ENCODE measurements at regions not wholly inside any gene's neighbourhood (a gene's known extent, or its start where the extent isn't known, plus 50 kb on each side); places are given as distances from the start of the nearest gene placed in this dataset.
A peak's percentile ranks its signal among the peaks of the same experiment; 100 is the strongest.

DNA sequence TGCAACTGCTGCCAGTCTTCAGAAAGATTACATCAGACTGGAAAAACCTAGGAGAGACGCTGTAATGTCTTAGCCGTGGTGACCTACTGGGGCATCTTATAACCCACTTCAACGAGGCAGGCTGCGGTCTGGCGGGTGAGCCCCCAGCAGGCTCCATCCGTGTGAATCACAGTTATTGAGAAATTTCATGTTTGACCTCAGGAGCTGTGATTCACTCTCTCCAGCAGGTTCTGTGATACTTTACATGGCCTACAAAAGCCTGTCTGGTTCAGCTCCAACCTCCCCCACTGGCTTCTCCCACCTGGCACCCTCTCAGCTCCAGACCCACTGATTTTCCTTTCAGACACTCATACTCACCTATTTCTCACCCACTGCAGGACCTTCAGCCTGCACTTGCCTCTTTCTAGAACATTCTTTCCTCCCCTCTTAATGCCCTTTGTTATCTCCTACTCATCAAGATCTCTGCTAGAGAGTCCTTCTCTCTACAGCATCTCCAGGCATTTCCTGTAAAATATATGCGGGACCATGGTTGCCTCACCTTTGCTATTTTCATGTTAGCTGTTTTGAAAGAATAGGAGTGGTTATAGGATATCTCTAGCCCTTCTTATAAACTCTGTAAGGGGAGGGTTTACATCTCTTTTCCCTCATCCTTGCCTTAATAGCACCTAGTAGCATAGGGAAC lies 227.9 kb downstream of the MAF start:
- no peak for DNase-seq (ENCODE audit: low spot score)

GRCh38 chr16:79370736-79371135 lies 229.8 kb downstream of the MAF start:
- DNase-seq (ENCODE audit: low spot score): no peak

GRCh38 chr16:79369796-79370195 lies 230.7 kb downstream of the MAF start:
- DNase-seq (ENCODE audit: low spot score): no peak

- peak; percentile 12 for DNase-seq (ENCODE audit: low spot score)
Measured at GRCh38 chr16:79367822-79368221, 232.7 kb downstream of the MAF start.

- DNase-seq (ENCODE audit: low spot score): no peak
Measured at GRCh38 chr16:79366635-79367034, 233.9 kb downstream of the MAF start.

DNA sequence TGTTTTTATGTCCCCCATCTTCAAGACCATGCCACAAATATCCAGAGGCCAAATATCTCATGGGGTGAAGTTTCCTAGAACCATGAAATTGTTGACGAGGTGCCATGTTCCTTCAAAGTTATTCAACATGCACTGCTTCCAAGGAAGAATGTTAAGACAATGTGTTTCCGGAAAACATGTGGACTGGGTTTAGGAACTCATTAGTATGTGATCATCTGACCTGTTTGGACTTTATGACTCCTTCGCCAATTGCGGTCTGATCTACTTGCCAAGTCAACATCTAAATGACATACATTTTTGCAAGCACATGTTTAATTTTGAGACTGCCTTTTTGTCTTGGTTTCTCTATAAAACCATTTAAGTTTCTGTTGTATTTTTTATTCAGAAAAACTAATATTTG lies 234.8 kb downstream of the MAF start:
- no peak for DNase-seq (ENCODE audit: low spot score)

DNA sequence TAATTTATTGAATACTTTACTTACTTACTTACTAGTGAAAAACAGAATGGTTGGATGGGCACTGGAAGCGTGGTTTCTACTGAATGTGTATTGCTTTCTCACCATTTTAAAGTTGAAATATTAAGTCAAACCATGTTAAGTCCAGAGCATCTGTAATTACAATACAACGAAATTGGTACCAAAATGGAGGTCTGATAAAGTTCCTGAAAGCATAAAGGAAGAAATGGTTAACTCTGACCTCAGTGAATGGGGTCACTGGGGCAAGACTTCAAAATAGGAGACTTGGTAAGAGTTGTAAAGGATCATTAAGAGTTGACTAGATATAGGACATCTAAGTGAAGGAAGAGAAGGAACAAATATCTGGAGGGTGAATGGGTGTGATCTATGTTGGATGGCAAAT lies 237.1 kb downstream of the MAF start:
- DNase-seq (ENCODE audit: low spot score): no peak

DNA sequence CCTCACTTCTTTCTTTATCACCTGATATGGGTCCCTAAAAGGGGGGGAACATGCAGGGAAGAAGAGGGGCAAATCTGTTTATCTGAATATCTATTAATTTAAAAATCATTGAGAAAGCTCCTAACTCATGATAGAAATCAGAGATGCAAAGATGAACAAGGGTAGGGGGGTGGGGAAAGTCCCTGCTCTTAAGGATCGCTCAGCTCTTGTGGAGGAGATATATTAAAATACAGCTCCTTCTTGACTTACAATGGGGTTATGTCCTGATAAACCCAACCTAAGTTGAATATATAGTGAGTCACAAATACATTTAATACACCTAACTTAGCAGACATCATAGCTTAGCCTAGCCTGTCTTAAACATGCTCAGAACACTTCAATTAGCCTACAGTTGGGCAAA lies 237.5 kb downstream of the MAF start:
- DNase-seq (ENCODE audit: low spot score): no peak

DNA sequence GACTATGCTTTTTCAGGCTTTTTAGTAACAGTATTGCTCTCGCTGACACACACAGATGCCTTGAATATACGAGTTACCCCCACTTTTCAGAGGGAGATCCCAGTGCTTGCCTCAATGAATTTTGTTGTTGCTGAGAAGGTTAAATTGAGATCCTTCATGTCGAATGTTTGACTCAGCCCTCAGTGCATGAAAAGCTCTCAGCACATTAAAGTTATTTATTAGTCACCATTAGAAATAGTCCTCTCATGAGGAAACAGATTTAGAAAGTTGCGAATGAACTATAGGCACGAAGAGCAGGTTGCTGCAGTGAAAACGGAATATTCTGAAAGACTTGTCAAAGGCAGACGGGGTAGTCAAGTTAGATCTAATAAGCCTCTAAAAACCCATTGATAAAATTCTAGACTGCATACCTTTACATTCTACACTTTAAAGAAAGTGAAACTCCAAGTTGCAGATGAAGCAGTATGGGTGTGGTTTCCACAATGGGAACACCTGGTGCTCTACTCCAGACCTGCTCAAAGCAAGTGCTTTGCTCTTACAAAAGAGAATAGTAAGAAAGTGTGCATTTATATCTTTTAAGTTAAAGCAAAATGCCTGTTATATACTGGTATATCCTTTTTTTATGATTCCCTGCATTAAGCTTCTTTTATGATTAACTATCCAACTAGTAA lies 238.1 kb downstream of the MAF start:
- no peak for DNase-seq (ENCODE audit: low spot score)

DNA sequence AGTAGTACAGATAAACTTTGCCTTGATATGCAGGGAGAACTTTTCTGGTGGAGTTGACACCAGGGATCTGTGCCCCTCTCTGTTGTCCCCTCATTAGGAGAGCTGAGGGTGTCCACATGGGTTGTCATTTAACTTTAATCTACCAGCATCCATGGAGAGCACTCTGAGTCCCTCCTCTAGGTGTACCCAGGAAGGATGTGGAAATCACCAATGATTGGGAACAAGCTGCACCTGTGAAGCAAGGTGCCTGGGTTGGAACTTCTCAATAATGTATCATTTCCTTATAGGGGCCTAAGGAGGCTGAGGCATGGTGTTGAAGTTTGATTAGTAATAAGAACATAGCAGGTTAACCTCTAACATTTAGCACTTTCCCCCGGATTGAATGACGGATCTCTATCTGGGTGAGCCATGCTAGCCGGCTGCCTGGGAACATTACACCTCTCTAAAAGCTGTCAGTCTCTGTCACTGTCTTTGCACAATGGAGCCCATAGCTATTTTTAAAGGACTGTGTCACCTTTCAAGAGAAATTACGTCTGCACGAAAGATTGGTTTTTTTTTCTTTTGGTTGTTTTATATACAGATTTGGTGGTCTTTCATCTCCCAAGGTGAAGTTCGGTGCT lies 239.3 kb downstream of the MAF start:
- no peak for DNase-seq (ENCODE audit: low spot score)

DNA sequence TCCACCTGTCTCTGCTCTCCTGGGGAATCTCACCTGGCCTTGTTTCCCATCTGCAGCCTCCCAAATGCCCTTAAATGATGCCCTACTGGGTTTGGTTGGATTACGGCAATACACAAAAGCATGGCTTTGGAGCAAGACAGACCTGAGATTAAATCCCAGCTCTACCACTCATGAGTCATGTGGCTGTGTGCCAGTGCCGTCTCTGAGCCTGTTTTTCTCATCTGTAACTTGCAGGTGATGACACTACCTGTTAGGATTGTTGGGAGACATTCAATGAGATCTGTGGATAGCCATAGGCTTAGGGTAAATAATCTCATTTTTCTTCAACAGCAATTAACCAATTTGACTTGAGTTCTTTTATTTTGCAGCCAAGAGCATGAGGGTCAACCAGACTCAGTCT lies 240.3 kb downstream of the MAF start:
- DNase-seq (ENCODE audit: low spot score): no peak

DNA sequence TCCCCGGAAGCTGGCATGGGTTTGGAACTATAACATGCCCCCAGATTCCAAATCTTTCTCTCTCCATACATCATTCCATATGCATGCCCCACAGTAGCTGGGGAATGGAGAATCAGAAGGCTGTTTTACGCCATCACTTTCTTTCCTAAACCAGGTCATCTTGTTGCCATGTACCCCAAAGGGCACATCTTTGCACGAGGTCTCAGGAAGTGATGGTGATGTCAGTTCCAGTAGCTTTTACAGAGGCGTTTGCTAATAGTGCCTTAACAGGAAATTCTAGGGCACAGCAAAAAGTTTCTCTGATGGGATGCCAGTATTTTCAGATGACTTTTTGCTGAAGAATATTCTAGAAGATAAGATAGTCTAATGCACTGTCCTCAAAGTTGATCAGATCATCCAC lies 241.5 kb downstream of the MAF start:
- no peak for DNase-seq (ENCODE audit: low spot score)

- no peak for DNase-seq (ENCODE audit: low spot score)
Measured at GRCh38 chr16:79358188-79358587, 242.3 kb downstream of the MAF start.

- DNase-seq (ENCODE audit: low spot score): no peak
Measured at GRCh38 chr16:79355600-79356358, 244.8 kb downstream of the MAF start.

GRCh38 chr16:79351927-79352326 lies 248.6 kb downstream of the MAF start:
- DNase-seq (ENCODE audit: low spot score): no peak

DNA sequence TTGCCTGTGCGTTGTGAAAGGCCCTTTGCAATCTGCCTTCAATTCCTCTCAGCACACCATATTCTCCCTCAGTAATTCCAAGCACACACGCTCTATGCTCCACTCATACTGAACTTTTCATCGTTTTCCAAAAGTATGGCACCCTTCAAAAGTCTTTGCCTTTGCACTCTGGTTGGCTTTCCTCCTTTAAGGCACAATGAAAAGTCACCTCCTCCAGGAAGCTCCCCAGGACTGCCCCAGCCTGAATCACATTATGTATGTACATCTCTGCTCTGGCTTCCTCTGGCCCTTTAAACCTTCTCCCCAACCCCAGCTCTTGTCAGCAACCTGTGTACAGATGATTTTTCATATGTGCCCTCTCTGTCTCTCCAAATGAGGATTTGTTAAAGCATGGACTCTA lies 250.7 kb downstream of the MAF start:
- no peak for DNase-seq (ENCODE audit: low spot score)

DNA sequence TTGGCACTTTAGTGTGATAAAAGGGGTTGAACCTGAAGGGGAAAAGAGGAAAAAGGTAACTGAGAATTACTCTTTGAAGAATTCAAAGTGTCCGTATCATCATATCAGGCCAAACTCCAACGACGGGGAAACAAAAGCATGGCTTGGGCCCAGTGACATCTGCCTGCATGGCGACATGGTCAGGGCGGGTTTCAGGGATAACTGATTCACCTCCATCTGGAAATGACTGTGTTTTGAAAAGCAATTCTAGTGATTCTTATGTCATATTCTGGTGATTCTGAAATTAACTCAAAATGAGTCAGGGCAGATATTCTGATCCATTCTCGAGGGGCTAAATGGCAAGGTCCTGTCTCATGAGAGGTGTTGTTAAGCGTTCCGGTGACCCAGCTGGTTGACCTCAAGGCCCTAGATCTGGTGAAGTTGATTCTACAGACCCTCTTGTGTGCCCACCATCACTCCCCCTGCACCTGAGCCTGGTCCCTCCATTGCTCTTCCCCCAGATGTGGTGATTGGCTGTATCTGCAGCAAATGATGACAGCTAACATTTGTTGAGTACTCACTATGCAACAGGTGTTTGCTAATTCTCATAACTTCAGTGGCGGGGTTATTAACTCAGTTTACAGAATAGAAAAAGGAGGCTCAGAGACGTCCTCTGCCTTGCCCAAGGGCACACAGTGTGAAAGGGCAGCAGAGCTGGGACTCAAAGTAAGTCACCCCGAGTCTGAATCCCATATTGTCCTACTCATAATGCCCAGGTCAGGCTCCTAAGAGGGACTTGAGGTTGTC lies 251.8 kb downstream of the MAF start:
- DNase-seq (ENCODE audit: low spot score): no peak

DNA sequence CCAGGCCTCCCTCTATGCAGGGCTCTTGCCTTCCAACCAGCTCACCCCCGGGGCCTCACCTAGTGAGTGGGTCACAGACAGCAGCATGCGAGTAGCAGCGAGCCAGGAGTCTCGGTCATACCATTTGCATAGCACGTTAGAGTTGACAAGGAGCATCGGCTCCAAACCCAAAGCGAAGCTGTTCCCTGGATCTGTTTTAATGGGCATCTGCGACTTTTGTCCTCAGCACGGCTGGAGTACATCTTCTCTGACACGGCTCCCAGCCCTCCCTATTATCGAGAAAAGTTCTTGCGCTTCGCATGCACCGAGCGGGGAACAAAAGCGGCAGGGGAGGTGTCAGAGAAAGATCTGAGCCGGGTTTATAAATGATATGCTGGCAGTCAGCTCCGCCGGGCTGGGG lies 253.3 kb downstream of the MAF start:
- no peak for DNase-seq (ENCODE audit: low spot score)

GRCh38 chr16:79339863-79340262 lies 260.7 kb downstream of the MAF start:
- DNase-seq (ENCODE audit: low spot score): no peak

- DNase-seq (ENCODE audit: low spot score): no peak
Measured at GRCh38 chr16:79337906-79338305, 262.6 kb downstream of the MAF start.

DNA sequence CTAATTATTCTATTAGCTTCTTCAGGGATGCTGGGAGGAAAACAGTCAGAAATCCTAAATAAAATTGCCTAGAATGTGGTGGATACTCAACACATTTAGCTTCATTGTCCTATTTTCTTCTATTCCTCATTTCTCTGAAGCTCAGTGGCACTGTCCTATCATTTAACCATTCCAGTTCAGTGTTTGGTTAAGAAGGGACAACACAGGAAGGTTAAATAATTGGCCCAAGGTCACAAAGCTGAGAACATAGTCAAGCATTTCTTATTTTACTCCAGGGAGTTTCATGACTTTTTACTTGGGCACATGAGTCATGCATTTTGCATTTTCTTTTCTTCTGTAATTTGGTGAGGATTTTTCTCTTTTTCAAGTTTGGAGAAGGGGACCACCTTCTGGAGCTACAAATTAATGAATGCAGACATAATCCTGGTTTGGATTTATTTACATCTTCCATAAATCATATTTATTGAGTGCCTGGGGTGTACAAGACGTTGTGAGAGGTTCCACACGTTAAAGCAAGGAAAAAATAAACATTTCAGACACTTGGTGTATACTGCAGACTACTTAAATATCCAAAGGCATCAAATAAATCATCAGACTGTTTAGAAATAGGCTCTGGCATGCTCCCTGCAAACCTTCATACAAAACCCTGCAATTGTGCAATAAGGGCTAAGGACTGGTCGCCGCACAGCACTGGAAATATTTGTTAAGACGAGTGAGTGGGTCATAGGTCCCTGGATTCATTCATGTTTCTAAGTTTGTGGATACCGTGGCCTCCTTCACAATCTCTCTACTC lies 263.9 kb downstream of the MAF start:
- DNase-seq (ENCODE audit: low spot score): no peak
